HG03139 (cell line): ENCODE measurements at regions not wholly inside any gene's neighbourhood (a gene's known extent, or its start where the extent isn't known, plus 50 kb on each side); places are given as distances from the start of the nearest gene placed in this dataset.

Experiments used
- ATAC-seq: cut with Tn5 transposase; IDR thresholded peaks from one replicate; pipeline ENCODE4 v1.9.1; 2021; ENCODE audit not compliant: unreplicated experiment

DNA sequence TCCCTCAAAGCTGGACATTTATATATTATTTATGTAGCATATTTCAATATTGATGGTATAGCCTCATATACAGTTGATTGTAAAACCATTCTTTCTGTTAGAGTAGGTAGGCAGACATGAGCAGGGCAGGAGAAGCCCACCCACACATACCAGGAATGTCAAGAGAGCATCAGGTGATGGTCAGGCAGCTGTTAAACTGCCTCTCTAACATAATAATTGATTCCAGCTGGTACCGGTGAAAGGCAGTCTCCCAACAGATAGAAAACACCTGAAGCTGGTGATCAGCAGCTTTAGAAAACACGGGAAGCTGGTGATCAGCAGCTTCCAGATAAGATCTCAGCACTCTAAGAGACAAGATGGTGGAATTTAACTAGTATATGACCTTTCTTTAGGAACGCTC lies 132.9 kb downstream of the SLITRK6 start:
- no peak for ATAC-seq

DNA sequence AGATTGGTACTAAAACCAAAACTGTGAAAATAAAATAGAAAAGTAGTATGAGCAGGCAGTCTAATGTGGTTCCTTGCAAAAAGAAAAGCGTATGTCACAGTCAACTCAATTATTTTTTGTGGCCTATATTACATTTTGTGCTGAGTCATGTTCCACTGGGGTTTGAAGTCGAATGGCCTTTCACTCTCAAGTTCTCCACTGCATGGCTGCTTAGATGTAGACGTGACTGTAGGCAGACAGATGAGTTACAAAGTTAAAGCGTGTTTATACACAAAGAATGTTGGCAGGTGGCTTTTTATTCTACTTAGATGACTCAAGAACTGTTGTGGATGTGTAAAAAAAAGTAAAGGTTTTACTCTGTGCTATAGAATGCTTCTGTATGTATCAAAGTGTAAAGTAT lies 133.9 kb downstream of the SLITRK6 start:
- ATAC-seq = no peak

DNA sequence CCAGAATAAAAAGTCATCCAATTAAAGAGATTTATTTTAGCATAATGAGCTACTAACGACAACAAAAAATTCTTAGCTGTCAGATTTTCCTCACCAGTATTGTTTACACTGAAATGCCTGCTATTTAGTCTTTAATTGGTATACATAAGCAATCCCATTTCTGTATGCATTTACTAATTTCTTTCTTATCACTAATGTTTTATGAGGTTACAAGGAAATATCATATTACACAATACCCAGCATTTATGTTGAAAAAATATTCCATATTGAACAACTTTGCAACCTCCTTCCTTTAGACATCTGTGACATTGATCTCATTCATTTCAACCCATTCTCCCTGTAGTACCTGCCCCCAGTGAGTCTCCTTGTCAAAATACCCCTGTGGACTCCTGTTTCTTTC lies 135.4 kb downstream of the SLITRK6 start:
- ATAC-seq = no peak

DNA sequence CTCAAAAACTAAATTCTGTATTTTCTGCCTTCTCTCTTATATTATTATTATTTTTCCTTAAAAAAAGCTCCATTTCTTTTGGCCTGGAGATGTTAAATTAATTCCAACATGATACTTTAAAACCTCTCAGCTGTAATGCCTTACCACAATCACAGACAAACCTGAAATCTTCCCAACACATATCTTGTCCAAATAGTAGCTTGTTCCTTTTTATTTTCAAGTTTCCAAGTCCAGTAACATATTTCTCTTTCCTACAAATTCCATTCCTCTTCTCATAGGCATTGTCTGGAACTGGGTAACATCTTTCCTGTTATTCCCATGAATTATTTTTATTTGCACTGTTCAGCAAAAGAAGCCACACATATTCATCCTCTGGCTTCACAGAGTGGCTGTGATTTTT lies 137.0 kb downstream of the SLITRK6 start:
- no peak for ATAC-seq

DNA sequence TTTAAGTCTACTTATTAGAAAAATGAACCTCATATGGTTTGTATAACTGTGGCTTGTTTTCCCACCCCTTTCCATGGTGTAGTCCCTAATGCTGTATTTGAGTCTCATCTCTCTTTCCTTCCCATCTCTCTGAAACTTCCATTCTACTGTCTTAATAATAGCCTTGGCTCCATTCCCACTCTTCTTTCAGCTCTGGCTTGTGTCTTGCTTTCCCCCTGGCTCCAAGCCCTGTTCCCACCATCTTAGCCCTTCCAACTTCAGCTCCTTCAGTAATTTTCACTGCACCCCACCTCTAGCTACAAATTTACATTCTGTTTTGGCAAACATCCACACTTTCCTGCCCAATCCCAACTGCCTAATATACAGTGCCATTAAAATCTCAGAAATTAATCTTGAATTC lies 137.5 kb downstream of the SLITRK6 start:
- ATAC-seq = no peak

DNA sequence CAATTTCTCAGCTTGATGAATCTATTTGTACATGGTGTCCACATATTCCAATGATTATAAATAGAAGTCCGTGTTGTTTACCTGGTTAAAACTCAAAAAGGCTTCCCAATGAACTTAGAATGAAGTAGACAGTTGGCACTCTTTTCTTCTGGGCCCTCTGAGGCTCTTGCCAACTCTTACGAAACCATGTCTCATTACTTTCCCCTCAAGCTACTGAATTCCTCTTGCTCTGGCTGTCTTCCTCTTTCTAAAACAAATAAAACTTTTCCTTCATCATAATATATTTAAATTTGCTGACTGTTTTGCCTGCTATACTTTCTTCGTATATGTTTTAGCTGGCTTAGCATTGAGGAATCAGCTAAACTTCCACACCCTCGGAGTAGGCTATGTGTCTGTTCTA lies 139.7 kb downstream of the SLITRK6 start:
- no peak for ATAC-seq

DNA sequence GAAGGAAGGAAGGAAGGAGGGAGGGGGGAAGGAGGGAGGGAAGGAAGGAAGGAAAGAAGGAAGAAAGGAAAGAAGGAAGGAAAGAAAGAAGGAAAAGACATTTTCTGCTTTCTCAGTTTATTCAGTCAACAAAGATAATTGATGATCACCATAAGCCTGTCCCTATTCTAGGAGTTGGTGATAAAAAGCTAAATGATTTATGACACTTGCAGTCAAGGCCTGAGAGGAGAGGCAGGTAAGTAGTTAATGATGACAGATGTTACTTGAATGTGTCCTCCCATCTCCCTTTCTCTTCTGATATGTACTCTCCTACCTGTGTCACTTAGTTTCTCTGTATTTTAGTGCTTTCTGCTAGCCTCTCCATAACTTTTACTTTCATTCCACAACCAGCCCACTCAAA lies 141.3 kb downstream of the SLITRK6 start:
- ATAC-seq = no peak

DNA sequence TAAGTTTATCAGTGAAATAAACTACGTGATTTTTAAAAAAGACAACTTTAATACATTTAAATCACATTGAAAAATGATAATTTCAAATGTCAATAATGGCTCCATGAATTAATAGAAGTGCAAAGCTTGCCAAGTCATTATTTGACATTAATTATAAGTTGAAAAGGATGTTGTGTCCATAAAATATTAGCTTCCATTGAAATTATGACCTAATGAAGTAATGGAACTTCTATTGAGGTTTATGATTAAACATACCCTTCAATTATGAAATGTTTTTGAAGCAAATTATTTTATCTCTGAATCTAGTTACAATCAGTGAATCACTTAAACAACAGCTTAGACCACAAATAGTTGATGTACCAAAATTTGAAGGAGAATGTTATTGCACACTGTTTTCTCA lies 144.2 kb downstream of the SLITRK6 start:
- no peak for ATAC-seq

DNA sequence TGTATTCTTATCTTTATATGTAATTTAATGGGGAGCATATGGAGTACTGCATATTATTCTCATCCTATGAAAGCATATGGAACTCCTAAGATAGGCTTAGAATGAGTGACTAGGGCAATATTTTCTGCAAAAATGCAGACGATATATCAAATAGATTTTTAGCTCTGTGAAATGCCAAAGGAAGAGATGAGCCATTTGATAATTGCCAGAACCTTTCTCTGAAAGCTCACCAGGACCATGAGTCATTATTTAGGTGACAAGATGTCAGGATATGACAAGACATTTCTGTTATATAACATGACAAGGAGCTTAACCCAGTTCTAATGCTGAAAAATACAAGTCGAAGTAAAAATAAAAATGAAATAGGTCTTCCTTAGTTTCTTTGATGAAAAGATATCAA lies 145.0 kb downstream of the SLITRK6 start:
- ATAC-seq = no peak

DNA sequence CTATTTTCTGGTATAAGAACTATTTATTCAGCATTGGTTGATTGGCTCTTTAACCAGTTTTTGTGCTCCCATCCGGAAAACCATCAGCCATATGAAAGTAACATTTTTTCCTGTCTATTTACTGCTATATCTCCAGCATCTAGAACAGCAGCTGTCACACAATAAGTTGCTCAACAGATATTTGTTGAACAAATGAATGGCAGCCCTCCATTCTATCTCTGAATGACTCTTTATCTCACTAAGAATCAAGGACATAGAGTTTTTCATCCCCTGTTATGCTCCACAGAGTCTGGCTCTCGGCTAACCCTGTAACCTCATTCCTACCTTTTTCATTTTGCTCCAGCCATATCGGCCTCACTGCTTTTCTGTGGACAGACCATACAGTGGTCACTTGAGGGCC lies 145.5 kb downstream of the SLITRK6 start:
- no peak for ATAC-seq

DNA sequence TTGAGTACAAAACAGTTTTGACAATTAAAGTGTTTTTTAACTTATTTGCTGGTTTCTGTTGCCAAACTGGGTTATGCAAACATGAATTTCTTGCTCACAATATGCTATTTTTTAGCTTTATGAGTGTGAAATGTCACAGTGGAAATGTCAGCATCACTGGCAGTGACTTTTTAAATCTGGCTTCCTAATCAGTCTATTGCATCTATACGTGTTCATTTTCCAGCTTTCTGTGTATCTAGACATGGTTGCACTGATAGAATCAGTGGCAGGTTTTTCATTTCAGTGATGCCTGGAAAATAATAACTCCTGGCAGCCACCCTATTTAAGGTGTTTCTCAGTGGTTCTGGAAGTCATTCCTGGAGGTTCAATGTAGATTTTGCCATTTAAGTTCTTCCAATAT lies 146.7 kb downstream of the SLITRK6 start:
- no peak for ATAC-seq

DNA sequence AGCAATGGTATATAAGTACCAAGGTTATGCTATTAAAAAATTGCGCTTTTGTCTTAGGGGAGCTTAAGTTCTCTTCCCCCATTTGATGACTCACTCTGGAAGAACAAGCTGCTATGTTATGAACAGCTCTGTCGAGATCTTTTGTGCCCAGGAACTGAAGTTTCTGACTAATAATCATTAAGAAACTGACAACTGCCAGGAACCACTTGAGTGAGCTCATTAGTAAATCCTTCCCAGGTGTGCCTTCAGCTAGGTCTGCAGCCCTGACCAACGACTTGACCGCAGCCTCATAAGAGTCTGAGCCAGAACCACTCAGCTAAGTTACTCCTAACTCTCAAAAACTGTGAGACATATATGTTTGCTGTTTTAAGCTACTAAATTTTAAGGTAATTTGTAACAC lies 147.8 kb downstream of the SLITRK6 start:
- ATAC-seq = no peak

DNA sequence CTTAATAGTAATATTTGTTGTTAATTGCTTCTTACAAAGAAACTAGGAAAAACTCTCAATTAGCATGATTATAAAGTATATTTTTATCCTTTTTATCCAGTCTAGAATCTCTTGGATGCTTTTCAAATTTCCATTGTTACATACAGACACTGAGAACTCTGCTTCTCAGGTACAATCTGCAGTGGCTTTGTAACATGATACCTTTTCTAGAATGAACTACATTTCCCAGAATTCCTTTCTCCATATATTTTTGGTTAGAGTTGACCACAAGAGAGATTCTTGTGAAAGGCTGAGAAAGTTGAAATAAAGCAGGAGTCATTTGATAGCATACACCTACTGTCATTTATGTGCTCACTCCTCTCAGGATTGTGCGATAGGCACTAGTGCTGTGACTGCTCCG lies 148.6 kb downstream of the SLITRK6 start:
- no peak for ATAC-seq

DNA sequence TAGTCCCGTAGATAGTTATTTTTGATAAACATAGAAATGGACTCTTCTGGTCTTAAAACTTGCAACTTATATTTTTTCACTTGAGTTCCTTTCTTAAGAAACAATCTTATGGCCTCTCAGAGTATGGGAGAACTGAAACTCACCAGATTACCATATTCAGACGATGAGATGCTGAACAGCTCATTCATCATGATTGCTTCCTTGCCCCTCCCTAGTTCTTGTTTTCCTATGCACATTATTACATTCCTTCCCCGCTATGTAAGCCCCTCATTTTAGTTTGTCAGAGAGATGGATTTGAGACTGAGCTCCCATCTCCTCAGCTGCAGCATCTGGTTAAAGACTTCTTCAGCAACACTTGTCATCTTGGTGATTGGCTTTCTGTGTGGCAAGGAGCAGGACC lies 158.5 kb downstream of the SLITRK6 start:
- no peak for ATAC-seq

DNA sequence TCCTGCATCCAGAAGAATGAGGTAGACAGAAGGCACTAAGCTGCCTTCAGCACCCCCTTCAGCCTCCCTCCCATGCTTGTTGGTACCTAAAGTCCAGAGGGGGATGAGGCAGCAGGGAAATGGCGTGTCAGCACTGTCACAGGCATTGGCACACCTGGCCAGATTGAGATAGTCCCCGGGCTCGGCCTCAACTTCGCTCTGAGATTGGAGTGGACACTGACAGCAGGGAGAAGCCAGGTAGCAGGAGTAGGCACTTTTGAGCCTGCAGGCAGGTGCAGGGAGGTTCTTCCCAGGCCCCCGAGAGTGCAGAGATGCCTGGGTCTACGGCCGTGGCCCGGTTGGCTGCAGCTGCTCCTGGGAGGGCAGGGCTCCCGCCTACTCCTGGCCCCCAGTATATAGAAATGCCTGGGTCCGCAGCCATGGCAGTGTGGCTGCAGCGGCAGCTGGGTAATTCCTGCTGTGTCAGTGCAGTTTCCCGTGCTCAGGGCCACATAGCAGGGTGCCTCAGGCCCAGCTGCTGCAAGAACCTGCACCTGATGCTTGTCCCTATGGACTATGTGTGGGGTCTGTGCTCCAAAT lies 160.3 kb downstream of the SLITRK6 start:
- no peak for ATAC-seq

DNA sequence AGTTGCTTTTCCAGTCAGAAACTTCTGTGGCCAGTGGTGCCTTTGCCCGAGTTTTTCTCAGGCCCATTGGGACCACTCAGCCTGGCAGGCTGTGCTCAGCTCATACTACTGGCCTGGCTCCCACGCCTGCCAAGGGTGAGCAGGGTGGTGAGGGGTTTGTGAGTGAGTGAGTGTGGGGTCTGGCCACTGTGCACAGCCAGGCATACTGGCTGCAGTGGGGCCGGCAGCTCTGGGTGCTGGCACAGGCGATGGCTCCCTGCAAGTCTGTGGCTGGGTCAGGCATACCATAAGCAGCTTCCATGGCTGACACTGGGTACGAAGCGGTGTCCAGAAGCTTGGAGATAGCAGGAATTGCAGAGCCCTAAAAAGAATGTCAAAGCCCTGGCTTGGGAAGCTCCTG lies 161.0 kb downstream of the SLITRK6 start:
- ATAC-seq = no peak

DNA sequence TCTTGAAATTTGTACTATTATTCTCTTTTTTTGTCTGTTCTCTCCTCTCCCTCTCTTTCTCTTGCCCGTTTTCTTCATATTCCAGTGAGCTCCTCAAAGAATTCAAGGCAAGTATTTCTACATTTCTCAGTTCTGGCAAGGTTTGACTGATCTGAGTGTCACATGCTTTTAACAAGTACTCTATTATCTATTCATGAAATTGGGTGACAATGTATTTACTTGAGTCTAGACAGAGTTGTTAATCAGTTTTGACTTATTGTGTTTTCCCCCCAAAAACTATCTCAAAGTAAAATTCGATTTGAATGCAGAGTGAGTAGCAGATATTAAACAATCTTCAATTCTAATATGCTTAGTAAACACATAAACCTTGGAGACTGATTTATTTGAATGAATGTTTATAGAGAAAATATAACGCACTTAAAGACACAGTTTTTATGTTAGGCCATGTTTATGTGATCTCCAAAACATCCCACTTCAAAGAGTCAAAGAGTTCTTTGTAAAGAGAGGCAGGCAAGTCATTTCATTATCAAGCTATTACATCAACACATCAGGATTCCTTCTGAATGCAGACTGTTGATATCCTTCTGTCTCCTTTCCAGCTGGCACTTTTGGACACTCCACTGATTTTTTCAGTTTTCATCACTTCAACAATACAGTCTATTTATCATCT lies 166.6 kb downstream of the SLITRK6 start:
- ATAC-seq = no peak

DNA sequence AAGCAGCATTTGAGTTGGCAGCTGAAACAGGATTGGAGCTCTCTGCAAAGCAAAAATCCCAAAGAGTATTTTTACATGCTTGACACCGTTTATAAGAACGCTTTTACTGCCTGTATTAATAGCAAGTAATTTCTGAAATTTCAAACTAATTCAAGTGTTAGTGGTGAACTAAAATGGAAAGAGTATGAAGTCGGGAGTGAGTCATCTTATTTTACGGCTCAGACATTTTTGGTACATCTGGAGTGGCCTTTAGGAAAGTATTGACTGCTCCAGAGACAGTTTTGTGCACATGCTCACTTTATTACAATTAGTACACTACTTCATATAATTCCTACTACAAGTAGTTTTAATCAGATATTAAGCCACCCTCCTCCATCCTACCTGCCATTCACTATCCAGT lies 167.4 kb downstream of the SLITRK6 start:
- ATAC-seq = no peak

DNA sequence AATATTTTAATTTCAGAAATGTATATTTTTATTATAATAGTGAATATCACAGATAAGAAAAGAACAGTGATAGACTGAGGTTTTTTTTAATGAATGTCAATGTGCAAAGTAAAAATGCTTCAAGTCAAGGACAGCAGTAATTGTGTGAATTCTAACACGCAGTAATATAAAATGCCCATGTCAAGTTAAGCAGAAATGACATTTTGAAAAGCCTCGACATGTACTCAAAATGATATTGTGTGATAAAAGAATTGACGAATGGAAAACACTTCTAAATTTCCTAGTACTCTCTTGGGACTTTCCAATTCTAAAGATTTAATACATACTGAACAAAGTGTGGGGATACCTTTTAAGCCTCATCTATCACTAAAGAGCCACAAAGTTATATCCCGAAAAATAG lies 172.6 kb downstream of the SLITRK6 start:
- no peak for ATAC-seq

DNA sequence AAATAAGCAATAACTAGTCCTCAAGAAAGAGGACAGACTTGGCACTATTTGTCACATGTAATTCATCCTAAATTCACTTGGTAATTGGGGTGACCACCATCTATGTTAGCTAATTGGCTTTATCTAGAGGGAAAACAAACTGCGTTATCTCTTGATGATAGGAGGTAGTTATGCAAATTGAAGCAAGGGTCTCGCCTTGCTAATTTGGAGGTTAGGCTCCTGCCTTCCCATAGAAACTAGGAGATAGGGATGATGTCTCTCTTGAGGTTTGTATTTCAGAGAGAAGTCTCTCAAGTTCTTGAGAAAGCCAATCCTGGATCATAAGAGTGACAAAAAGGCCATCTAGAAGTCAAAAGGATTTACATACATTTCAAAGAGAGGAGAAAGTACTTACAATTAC lies 179.9 kb downstream of the SLITRK6 start:
- ATAC-seq = no peak

DNA sequence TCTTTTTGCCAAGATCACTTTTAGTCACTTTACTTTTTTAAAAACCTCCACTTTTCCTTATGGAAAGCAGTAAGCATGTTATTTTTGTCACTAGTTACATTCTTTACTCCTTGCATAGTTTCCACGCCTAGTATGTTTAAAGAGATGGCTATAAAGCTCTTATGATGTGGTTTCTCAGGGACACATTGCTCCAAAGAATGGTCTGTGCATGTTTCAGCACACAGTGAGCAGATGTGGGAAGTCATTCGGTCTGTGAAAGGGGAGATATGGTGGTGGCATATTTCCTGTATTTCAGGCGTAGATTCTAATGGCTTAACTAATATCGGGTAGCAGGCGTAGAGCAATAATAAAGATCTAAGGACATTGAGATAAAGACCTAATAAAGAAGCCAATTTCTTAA lies 180.7 kb downstream of the SLITRK6 start:
- no peak for ATAC-seq

DNA sequence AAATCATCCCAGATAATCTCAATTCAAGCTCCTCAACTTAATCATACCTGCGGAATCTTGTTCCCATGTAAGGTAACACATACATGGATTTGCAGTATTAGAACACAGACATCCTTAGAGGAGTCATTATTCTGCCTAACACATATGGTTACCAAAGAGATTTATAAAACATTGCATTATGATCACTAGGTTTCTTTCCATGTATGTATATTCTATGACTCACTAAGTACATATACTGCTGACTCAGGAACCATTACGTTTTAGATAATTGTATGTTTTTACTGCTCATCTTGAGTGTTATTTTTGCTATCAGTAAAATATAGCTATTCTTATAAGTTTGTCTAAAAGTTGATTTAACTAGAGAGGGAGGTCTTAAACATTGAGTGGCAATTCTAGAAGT lies 182.9 kb downstream of the SLITRK6 start:
- no peak for ATAC-seq

DNA sequence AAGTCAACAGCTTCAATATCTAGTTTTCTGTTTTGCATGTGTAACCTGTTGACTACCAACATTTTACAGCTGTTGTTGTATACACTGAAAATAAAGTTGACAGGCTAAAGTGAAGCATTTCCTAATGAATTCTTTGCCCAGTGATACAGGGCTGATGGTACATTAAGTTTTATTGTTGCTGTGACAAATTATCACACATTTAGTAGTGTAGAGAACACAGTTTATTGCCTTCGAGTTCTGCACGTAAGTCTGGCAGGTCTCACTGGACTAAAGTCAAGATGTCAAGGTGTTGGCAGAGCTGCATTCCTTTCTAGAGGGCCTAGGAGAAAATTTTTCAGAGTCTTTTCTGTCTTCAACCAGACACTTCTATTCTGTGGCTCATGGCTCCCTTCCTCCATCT lies 184.2 kb downstream of the SLITRK6 start:
- no peak for ATAC-seq
